ENCODE measurements at regions not wholly inside any gene's neighbourhood (a gene's known extent, or its start where the extent isn't known, plus 50 kb on each side); places are given as distances from the start of the nearest gene placed in this dataset.
A peak's percentile ranks its signal among the peaks of the same experiment; 100 is the strongest.
"Not testable (repeated sequence)": the region's sequence is repeated elsewhere in the genome, so short reads cannot be mapped to it uniquely, and the experiment has no call there.

DNA sequence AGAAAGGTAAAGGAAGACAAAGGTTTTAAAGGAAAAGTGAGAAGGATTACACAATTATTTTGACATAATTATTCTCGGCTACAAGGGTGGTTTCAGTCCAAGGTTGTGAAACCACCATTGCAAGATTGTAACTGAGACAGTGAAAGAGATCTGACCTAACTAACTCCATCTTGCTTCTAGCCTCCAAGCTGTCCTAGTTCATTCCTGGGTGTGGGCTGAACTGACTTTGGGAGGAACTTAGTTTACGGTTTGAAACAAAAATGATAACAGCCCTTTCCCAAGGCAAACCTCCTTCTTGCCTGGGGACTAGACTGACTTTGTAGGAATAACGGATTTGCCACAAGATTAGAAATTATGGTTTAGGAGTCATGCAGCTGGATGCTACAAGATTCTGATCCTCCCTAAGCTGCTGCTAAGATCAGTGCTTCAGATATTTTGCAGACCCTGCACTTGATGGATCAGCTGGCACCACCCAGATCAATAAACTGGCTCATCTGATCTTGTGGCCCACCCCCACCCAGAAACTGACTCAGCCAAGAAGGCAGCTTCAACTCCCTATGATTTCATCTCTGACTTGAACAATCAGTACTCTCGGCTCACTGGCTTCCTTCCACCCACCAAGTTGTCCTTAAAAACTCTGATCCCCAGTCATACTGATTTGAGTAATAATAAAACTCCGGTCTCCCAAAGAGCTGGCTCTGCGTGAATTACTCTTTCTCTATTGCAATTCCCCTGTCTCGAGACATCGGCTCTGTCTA, 57.7 kb upstream of the AADACL2 start:
- no peak for DNase-seq (ENCODE audit: low read depth, low spot score)
- H3K27ac ChIP-seq (ENCODE audit: low read depth, low read length): no peak overlapping the region
- TF ChIP-seq, protein P1, sequence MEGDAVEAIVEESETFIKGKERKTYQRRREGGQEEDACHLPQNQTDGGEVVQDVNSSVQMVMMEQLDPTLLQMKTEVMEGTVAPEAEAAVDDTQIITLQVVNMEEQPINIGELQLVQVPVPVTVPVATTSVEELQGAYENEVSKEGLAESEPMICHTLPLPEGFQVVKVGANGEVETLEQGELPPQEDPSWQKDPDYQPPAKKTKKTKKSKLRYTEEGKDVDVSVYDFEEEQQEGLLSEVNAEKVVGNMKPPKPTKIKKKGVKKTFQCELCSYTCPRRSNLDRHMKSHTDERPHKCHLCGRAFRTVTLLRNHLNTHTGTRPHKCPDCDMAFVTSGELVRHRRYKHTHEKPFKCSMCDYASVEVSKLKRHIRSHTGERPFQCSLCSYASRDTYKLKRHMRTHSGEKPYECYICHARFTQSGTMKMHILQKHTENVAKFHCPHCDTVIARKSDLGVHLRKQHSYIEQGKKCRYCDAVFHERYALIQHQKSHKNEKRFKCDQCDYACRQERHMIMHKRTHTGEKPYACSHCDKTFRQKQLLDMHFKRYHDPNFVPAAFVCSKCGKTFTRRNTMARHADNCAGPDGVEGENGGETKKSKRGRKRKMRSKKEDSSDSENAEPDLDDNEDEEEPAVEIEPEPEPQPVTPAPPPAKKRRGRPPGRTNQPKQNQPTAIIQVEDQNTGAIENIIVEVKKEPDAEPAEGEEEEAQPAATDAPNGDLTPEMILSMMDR (IDR thresholded peaks at IDR 0.05; ENCODE audit: low read depth, low read length): no peak
- no peaks in the 10 kb centered on the region for H3K27me3 ChIP-seq (ENCODE audit: control insufficient read depth, insufficient read depth, low read length)
- CTCF ChIA-PET: no interaction called here
- POLR2A ChIA-PET: no interaction called here
- H3K4me3 ChIP-seq (ENCODE audit: low read depth, low read length): no peak overlapping the region
- no peaks in the 10 kb centered on the region for H3K9me3 ChIP-seq (ENCODE audit: control insufficient read depth, insufficient read depth, low read length)

DNA sequence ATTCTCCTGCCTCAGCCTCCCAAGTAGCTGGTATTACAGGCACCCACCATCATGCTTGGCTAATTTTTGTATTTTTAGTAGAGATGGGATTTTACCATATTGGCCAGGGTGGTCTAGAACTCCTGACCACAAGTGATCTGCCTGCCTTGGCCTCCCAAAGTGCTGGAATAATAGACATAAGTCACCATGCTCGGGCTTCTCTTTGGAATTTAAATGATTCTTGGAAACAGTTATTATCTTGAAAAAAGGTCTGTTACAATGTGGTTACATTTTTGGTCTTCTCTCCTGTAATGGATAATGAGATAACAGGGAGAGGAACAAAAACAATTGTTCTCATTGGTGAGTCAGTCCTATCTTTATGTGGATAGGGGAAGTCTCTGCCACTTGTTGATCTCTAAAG, 59.8 kb upstream of the AADACL2 start:
- Histone ChIP-seq H3K27me3 (ENCODE audit: control insufficient read depth, insufficient read depth, low read length) (no peaks in the 10 kb centered on the region), H3K4me3 (ENCODE audit: low read depth, low read length) (no peak overlapping the region), H3K27ac (ENCODE audit: low read depth, low read length) (no peak overlapping the region), H3K9me3 (ENCODE audit: control insufficient read depth, insufficient read depth, low read length) (no peaks in the 10 kb centered on the region)
- ChIA-PET POLR2A (no interaction called here), CTCF (no interaction called here)
- no peak for DNase-seq (ENCODE audit: low read depth, low spot score)
- TF ChIP-seq, protein P1 (IDR thresholded peaks at IDR 0.05; ENCODE audit: low read depth, low read length): no peak

DNA sequence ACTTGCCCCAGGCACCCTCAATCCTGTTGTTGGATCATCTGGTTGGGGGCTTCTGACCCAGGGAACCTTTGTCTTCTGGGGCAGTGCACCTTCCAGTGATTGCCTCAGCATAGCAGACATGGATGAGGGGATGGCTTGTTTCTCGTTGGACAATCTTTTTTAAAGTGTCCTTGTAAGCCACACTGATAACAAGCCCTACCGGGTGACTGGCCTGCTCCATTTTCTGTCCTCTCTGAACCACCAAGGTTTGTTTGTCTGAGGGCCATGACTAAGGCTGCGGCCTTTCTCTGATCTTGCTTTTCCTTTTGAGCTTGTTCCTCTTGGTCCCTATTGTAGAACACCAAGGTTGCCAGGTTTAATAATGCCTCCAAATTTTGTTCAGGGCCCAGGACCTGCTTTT, 66.0 kb upstream of the AADACL2 start:
- H3K27me3 ChIP-seq (ENCODE audit: control insufficient read depth, insufficient read depth, low read length); H3K9me3 ChIP-seq (ENCODE audit: control insufficient read depth, insufficient read depth, low read length); CTCF ChIA-PET; H3K27ac ChIP-seq (ENCODE audit: low read depth, low read length); H3K4me3 ChIP-seq (ENCODE audit: low read depth, low read length); POLR2A ChIA-PET; DNase-seq (ENCODE audit: low read depth, low spot score): not testable (repeated sequence)

DNA sequence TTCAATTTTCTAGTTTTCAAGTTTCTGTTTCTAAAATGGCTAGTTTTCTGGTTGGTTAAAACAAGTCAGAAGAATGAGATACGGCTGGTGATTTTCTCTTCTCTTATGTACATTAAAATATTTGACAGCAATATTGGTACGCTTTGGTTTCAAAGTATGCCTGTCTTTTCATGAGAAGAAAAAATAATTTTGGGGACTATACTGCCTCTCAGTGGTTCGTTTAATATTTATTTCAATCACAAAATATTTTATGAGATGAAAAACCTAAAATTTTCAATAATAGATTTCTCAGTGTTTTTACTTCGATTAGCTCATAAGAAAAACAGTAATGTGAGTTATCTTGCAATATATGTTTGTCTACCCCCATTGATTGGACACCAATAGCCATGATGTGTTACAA, 72.8 kb upstream of the AADACL2 start:
- no peak overlapping the region for H3K4me3 ChIP-seq (ENCODE audit: low read depth, low read length)
- CTCF ChIA-PET: interaction anchor here (0.6 to 1.0 kb wide), 4 partner anchors 20 to 192 kb away, joined by 3 to 6 read pairs (median 4); no protein-coding TSS in a partner anchor
- H3K27me3 ChIP-seq (ENCODE audit: control insufficient read depth, insufficient read depth, low read length): no peaks in the 10 kb centered on the region
- POLR2A ChIA-PET: no interaction called here
- DNase-seq (ENCODE audit: low read depth, low spot score): no peak
- TF ChIP-seq, protein P1 (IDR thresholded peaks at IDR 0.05; ENCODE audit: low read depth, low read length): peak; percentile 13; the same call in 1 of the 2 replicates
- H3K9me3 ChIP-seq (ENCODE audit: control insufficient read depth, insufficient read depth, low read length): no peaks in the 10 kb centered on the region
- no peak overlapping the region for H3K27ac ChIP-seq (ENCODE audit: low read depth, low read length)

DNA sequence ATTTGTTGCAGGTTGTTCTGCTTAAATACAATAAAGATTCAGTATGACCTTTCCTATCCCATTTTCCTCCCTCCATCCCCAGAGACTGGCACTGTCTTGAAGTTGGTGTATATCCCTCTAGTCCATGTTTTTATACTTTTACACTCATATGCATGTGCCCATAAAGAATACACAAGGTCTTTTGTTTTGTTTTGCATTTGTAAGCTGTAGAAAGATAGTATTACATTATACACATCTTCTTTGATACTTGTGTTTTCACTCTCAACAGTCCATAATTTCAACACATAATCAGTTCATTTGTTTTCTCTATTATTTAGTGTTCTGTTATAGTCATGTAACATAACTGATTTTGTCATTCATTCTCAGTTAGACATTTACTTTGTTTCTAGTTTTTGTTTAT, 88.7 kb upstream of the AADACL2 start:
- Histone ChIP-seq H3K4me3 (ENCODE audit: low read depth, low read length) (no peak overlapping the region), H3K27me3 (ENCODE audit: control insufficient read depth, insufficient read depth, low read length) (no peaks in the 10 kb centered on the region), H3K27ac (ENCODE audit: low read depth, low read length) (no peak overlapping the region), H3K9me3 (ENCODE audit: control insufficient read depth, insufficient read depth, low read length) (no peaks in the 10 kb centered on the region)
- TF ChIP-seq, protein P1 (IDR thresholded peaks at IDR 0.05; ENCODE audit: low read depth, low read length): no peak
- ChIA-PET POLR2A (no interaction called here), CTCF (no interaction called here)
- DNase-seq (ENCODE audit: low read depth, low spot score): no peak

Measured in AG04450 (cell line).